Natural killer cell (primary cell): ENCODE measurements at regions not wholly inside any gene's neighbourhood (a gene's known extent, or its start where the extent isn't known, plus 50 kb on each side); places are given as distances from the start of the nearest gene placed in this dataset.
A peak's percentile ranks its signal among the peaks of the same experiment; 100 is the strongest.

ENCODE experiments used
- ATAC-seq, 3 donors: fragments of 150-1000 bp in 2 of 3; fragments of 200-7000 bp in 1 of 3; cut with Tn5 transposase; 1 replicate in 1 of 3; 2 replicates in 2 of 3; pipeline ENCODE4 v1.10.0; 2021; ENCODE audit warnings: mild to moderate bottlenecking in 2 of 3, moderate library complexity in 2 of 3
- DNase-seq, 2 donors: peaks; one replicate each; pipeline versions ENCODE4 v3.0.0 to v3.0.0-alpha.2; 2013 to 2021; ENCODE audit warnings: mixed read lengths in 1 of 2
- H3K27ac ChIP-seq: one replicate; pipeline ENCODE4 v1.5.1; 2013; ENCODE audit warnings: mild to moderate bottlenecking, low read length
- H3K27me3 ChIP-seq: one replicate; pipeline ENCODE4 v1.6.1; 2013; ENCODE audit warnings: low read length; ENCODE audit not compliant: control insufficient read depth, insufficient read depth
- H3K36me3 ChIP-seq: one replicate; pipeline ENCODE4 v1.6.1; 2013; ENCODE audit warnings: low read length; ENCODE audit not compliant: control insufficient read depth, insufficient read depth
- H3K4me1 ChIP-seq: one replicate; pipeline ENCODE4 v1.6.1; 2013; ENCODE audit warnings: low read length; ENCODE audit not compliant: control insufficient read depth, insufficient read depth
- H3K4me3 ChIP-seq: one replicate; pipeline ENCODE4 v1.5.1; 2013; ENCODE audit warnings: low read length
- H3K9me3 ChIP-seq: one replicate; pipeline ENCODE4 v1.6.1; 2013; ENCODE audit warnings: low read length; ENCODE audit not compliant: control insufficient read depth, insufficient read depth
- H3K27ac Mint-ChIP-seq, 2 donors: one replicate each; pipeline ENCODE4 v1.8.0; 2022; ENCODE audit warnings: mild to moderate bottlenecking in 2 of 2, mixed read lengths in 2 of 2, moderate library complexity in 1 of 2
- H3K27me3 Mint-ChIP-seq, 2 donors: one replicate each; pipeline ENCODE4 v1.8.0; 2022; ENCODE audit warnings: low read depth in 2 of 2, mixed read lengths in 2 of 2
- H3K36me3 Mint-ChIP-seq: one replicate; pipeline ENCODE4 v1.8.0; 2022; ENCODE audit warnings: mixed read lengths
- H3K4me1 Mint-ChIP-seq, 2 donors: one replicate each; pipeline ENCODE4 v1.8.0; 2022; ENCODE audit warnings: mixed read lengths in 2 of 2
- H3K4me3 Mint-ChIP-seq: one replicate; pipeline ENCODE4 v1.8.0; 2022; ENCODE audit warnings: mild to moderate bottlenecking, moderate library complexity, mixed read lengths
- H3K9me3 Mint-ChIP-seq, 2 donors: one replicate each; pipeline ENCODE4 v1.8.0; 2022; ENCODE audit warnings: mixed read lengths in 2 of 2
- CTCF ChIP-seq: fragments of 200-600 bp; IDR thresholded peaks from one replicate; pipeline ENCODE4 v1.8.0; 2022; ENCODE audit warnings: antibody characterized with exemption
- WGBS: methylation state at CpG from one replicate; pipeline ENCODE4 v1.1.7; 2013; ENCODE audit warnings: missing lambda C conversion rate; ENCODE audit not compliant: insufficient coverage; 5-methylcytosine and 5-hydroxymethylcytosine counted together
- intact Hi-C: fragments of 100-400 bp; cut with micrococcal nuclease; formaldehyde crosslinking; loops from one replicate; pipeline ENCODE4 v1.14.2; 2022

GRCh38 chr10:53607691-53608090, 835.1 kb upstream of the MBL2 start:
- DNase-seq (no peak), ATAC-seq (no peak)
- peaks cover 9 to 15% of the 10 kb centered on the region in 2 donors for H3K9me3 Mint-ChIP-seq
- H3K9me3 ChIP-seq: peaks cover 6% of the 10 kb centered on the region
- intact Hi-C loops: no loop called here
- H3K27ac Mint-ChIP-seq: no peak overlapping the region
- WGBS: 78% methylated on average over 2 of the region's 3 CpGs
- no peak overlapping the region for H3K4me3 Mint-ChIP-seq
- H3K36me3 ChIP-seq: no peaks in the 10 kb centered on the region
- H3K4me3 ChIP-seq: no peak overlapping the region
- H3K36me3 Mint-ChIP-seq: no peaks in the 10 kb centered on the region
- no peaks in the 10 kb centered on the region for H3K4me1 Mint-ChIP-seq
- no peaks in the 10 kb centered on the region for H3K4me1 ChIP-seq
- no peak for TF ChIP-seq CTCF
- H3K27ac ChIP-seq: no peak overlapping the region
- H3K27me3 Mint-ChIP-seq: no peaks in the 10 kb centered on the region
- no peaks in the 10 kb centered on the region for H3K27me3 ChIP-seq

GRCh38 chr10:53606981-53607380, 834.4 kb upstream of the MBL2 start:
- H3K27ac Mint-ChIP-seq: no peak overlapping the region
- peaks cover 9 to 15% of the 10 kb centered on the region in 2 donors for H3K9me3 Mint-ChIP-seq
- H3K4me1 Mint-ChIP-seq: no peaks in the 10 kb centered on the region
- H3K27me3 Mint-ChIP-seq: no peaks in the 10 kb centered on the region
- no peaks in the 10 kb centered on the region for H3K36me3 Mint-ChIP-seq
- ATAC-seq: no peak
- intact Hi-C loops: no loop called here
- DNase-seq: no peak
- no peaks in the 10 kb centered on the region for H3K27me3 ChIP-seq
- H3K9me3 ChIP-seq: peaks cover 6% of the 10 kb centered on the region
- 84% methylated on average over 2 of the region's 3 CpGs for WGBS
- no peak overlapping the region for H3K27ac ChIP-seq
- H3K4me3 Mint-ChIP-seq: no peak overlapping the region
- no peak for TF ChIP-seq CTCF
- no peak overlapping the region for H3K4me3 ChIP-seq
- H3K36me3 ChIP-seq: no peaks in the 10 kb centered on the region
- H3K4me1 ChIP-seq: no peaks in the 10 kb centered on the region

- no peaks in the 10 kb centered on the region for H3K27me3 Mint-ChIP-seq
- no peaks in the 10 kb centered on the region for H3K36me3 ChIP-seq
- intact Hi-C loops: no loop called here
- no peaks in the 10 kb centered on the region for H3K36me3 Mint-ChIP-seq
- DNase-seq: peak in 1 of 2 donors; percentile 3
- H3K27ac ChIP-seq: no peak overlapping the region
- no peak overlapping the region for H3K27ac Mint-ChIP-seq
- ATAC-seq: no peak
- H3K27me3 ChIP-seq: no peaks in the 10 kb centered on the region
- TF ChIP-seq CTCF: peak; percentile 38
- H3K9me3 ChIP-seq: peaks cover 3% of the 10 kb centered on the region
- WGBS: 17% methylated on average over 8 of the region's 11 CpGs
- peaks cover 5 to 10% of the 10 kb centered on the region in 2 donors for H3K9me3 Mint-ChIP-seq
- no peak overlapping the region for H3K4me3 Mint-ChIP-seq
- no peak overlapping the region for H3K4me3 ChIP-seq
- H3K4me1 Mint-ChIP-seq: no peaks in the 10 kb centered on the region
- H3K4me1 ChIP-seq: no peaks in the 10 kb centered on the region
These were observed 828.8 kb upstream of the MBL2 start for GRCh38 chr10:53601260-53601875.

GRCh38 chr10:53598914-53599313, 826.3 kb upstream of the MBL2 start:
- H3K4me3 ChIP-seq: no peak overlapping the region
- WGBS: 92% methylated on average over 2 of the region's 2 CpGs

More at GRCh38 chr10:53598914-53599313, 826.3 kb upstream of the MBL2 start:
- H3K27me3 ChIP-seq: no peaks in the 10 kb centered on the region
- H3K27ac ChIP-seq: no peak overlapping the region
- Mint-ChIP-seq H3K36me3 (no peaks in the 10 kb centered on the region), H3K4me1 (no peaks in the 10 kb centered on the region), H3K27me3 (no peaks in the 10 kb centered on the region), H3K27ac (no peak overlapping the region), H3K9me3 (peaks cover 4 to 11% of the 10 kb centered on the region in 2 donors), H3K4me3 (no peak overlapping the region)
- H3K9me3 ChIP-seq: peaks cover 4% of the 10 kb centered on the region
- intact Hi-C loops: no loop called here
- H3K4me1 ChIP-seq: no peaks in the 10 kb centered on the region
- TF ChIP-seq CTCF: no peak
- ATAC-seq (no peak), DNase-seq (no peak)
- no peaks in the 10 kb centered on the region for H3K36me3 ChIP-seq
